NCI-H146 treated with DMSO at 0.1 percent for 48 hours (cell line): ENCODE measurements at regions not wholly inside any gene's neighbourhood (a gene's known extent, or its start where the extent isn't known, plus 50 kb on each side); places are given as distances from the start of the nearest gene placed in this dataset.
"Not testable (repeated sequence)": the region's sequence is repeated elsewhere in the genome, so short reads cannot be mapped to it uniquely, and the experiment has no call there.

Source experiments
- DNase-seq: peaks from one replicate; lab custom pipeline; 2025; ENCODE audit not compliant: unreplicated experiment; lab: John Stamatoyannopoulos, UW

DNA sequence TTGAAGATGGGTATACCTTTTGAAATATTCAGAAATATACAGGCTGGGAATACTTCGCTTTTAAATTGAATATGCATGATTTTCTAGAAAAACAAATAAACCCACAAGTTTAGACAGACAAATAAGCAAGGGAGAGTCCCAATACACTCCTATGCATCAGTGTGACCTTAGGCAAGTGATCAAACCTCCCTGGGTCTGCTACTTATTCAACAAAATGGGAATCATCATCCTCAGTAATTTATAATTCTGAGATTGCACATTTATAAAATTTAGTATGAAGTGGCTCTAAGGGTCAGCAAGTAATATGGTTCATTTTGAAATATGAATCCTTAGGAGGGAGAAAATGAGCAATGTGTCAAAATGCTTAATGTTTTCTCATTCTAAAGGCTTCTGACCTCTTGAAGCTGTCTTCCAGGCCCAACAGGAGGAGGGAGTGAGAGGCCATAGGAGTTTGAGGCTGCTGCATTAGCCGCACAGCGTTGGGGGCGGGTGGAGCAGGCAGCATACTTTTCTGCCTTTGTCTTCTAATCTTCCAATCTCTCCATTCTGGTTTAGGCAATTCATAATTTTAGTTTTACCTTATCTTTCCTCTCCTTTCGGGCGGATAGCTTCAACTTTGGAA, 155.1 kb downstream of the TRIB2 start:
- no peak for DNase-seq

DNA sequence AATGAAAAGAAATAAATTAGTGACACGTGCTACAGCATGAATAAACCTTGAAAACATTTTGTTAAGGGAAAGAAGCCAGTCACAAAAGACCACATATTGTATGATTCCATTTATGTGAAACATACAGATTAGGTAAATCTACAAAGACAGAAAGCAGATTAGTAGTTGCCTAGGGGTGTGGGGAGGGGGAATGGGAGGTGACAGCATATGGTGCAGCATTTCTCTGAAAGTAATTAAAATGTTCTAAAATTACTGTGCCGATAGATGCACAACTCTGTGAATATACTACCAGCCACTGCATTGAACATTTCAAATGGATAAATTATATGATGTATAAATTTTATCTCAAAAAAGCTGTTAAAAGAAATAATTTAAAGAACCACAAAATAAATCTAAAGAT, 161.0 kb downstream of the TRIB2 start:
- DNase-seq, result no peak

DNA sequence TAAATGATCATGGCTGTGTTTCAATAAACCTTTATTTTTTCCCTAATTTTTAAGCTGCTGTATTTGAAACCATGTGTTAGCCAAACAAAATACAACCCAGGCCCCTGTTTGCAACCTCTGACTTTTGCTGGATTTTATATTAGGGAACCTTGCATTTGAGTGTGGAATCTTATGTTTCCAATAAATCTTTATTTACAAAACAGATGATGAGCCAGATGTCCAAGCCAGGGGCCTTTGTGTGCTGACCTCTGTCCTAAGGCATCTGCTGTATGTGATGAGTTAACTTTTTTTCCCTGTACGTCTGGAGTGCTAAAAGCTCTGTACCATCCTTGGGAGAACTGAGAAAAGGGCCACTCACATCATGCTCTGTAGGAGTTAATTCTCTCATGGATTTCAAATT, 162.9 kb downstream of the TRIB2 start:
- no peak for DNase-seq

DNA sequence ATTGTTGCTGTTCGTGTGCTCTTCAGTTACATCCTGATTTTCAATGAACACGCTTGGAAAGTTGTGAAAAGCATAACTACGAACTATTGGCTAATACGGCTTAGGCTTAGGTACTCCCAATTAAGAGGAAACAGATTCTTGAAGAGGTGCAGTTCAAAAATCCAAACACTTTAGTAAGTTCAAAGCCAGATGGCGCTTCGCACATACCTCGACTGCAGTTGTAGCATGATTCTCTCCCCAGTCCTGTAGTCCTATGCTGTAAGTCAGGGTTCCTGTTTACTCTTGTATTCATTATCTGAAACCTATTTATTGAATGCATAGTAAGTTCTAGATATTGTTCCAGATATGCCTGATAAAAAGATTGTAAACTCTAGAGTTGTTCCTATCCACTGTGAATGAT, 165.2 kb downstream of the TRIB2 start:
- DNase-seq, result no peak

DNA sequence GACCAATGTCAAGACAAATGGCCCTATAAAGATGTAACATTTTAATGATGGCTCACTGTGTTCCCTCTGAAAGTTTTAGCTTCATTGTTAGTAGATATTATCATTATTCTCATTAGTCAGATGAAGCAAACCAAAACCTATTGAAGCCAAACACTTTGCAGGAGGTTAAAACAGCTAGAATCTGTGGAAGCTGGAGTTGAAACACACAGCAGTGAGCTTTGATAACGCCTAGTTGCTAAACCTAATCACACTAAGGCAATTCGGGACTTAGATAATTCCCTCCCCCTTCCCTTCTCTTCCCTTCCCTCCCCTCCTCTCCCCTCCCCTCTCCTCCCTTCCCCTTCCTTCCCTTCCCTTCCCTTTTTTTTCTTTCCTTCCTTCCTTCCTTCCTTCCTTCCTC, 165.7 kb downstream of the TRIB2 start:
- no peak for DNase-seq

DNA sequence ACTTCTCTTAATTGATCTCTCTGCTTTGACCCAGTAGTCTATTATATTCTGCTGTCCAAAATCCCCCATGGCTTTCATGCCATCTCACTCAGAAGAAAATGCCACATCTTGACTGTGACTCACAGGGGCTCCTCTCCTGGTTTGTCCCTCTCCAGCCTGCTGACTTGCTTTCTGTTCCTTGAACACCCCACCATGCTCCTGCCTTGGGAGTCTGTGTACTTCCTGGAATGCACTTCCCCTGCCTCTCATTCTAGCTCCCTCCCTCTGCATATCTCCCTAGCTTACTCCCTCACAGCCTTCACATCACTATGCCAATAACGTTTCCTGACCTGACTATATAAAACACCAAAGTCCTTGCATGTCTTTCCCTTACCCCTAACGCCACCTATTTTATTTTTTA, 167.2 kb downstream of the TRIB2 start:
- DNase-seq, result no peak

DNA sequence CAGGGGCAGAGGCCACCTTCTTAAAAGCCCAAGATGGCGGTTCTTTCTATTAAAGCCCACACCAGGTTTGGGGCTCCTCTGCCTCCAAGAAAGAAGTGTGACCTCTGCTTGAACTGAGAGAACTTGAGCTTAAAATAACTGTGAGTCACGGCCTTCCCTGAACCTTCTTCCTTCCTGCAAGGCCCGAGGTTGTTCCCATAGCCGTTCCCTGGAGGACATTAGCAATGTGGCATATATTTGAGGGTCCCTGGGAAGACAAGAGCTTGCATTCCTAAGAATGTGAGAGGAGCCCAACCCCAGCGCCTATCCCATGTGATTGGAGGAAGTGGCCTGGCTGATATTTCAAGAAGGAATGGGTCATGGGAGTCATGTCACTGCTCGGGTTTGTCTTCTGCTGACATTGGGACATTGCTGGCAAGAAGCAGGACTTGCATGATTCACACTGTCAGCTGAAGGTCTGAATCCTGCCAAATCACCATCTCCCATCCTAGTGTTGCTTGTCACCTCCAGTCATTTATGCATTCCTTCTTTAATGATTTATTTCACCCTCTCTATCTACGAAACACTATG, 168.1 kb downstream of the TRIB2 start:
- DNase-seq, result no peak

DNA sequence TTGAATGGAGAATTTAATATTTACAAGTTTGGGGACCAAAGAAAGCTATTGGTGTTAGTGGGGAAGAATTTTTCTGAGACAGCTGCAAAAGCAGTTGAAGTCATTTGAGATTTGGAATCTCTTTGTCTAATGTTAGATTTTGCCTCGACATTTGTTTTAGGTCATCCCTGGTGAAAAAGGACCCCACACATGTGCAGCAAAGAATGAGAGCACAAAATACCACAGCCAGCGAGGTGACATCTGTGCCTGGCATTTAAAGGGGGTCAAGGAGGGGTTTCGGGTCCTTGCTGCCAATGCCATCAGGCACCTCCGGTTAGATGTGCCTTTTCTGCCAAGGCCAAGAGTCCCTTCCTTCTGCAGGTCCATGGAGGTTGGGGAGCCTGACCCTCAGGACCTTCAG, 173.3 kb downstream of the TRIB2 start:
- no peak for DNase-seq

DNA sequence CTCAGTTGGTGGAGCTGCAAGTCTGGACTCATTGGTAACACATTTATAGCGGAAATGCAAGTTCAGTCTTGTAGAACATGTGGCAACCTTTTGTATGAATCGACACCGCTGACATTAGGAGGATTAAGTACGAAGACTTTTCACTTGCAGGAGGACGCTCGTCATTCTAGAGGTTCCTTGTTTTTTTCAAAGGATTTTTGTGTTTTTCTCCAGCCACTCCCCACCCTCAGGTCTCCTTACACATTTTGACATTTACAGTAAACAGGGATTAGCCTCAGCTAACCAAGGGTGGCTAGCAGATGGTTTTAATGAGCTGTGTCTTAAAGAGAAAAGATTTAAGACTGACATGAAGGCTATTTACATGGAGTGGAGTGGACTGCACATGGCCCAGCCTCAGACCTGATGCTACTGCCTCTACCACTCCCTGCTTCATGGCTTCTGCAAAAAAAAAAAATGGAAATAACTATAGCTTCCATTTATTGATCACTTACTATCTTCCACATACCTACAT, 173.8 kb downstream of the TRIB2 start:
- DNase-seq, result no peak

DNA sequence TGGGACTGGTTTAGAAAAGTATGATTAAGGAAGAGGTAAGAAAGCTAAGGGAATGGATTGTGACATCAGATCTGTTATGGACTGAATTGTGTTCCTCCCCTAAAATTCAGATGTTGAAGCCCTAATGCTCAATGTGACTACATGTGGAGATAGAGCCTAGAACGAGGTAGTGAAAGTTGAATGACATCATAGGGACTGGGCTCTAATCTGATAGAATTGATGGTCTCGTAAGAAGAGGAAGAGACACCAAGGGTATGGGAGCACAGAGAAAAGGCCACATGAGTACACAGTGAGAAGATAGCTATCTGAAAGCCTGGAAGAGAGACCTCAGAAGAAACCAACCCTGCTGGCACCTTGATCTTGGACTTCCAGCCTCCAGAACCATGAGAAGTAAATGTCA, 178.3 kb downstream of the TRIB2 start:
- no peak for DNase-seq

DNA sequence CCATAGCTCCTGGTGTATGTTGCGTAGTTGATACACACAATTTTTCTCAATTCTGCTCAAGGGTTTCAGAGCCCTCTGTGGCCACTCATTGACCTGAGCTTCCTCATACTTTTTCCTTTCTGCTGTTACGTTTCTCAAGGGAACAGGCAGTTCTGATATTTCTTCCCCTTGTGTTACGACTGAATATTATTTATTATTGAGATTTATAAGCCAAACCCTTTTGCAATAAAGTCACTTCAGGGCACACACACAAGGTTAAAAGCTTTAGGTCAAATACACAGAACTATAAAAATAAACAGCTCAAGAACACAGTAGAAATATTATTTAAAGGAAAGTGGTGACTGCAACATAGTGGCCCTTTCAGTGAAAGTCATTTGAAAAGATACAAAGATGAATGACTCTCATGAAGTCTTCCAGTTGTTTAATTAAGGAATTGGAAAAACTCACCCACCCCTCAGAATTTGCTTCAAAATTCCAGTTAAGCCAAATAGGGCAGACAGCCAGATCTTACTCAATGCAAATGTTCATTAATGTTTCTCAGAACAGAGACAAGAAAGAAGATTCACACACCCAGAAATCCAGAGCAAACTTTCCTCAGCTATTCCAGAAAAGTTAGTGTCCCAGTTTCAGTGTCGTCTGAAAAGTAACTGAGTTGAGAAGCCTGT, 179.7 kb downstream of the TRIB2 start:
- no peak for DNase-seq

DNA sequence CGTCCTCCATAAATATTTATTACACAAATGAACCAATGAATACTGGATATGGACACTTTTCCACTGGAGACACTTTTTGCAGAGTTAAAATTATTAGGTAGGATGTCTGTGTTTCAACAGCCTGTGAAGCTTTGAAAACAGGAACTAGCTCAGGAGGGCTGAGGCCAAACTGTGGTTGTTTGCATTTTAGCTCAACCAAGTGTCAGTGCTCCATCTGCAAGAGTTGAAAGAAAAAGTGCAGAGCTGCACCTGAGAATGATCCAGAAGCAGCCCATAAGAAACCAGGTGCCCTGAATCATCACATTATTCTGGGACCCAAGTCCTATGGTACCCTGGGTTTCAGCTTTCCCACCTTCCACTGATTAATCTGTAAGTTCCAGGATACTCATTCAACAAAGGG, 180.4 kb downstream of the TRIB2 start:
- no peak for DNase-seq

DNA sequence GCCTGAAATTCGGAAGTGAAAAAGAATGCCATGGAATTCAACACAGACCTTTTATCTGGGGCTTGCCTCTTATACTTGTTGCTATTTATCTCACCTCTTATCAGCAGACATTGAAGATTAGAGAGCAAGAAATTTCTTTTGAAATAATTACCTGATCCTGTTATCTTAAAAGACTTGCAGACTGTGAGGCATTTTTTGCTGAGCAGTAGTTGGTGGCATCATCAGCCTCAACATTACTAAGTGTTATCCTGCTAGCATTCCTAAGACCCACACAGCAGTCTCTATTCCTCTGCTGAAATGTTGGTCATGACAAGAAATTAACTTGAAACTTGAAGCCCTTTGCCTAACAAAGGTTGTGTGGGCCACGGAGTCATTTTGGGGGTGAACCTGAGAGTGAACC, 186.5 kb downstream of the TRIB2 start:
- DNase-seq, result no peak

DNA sequence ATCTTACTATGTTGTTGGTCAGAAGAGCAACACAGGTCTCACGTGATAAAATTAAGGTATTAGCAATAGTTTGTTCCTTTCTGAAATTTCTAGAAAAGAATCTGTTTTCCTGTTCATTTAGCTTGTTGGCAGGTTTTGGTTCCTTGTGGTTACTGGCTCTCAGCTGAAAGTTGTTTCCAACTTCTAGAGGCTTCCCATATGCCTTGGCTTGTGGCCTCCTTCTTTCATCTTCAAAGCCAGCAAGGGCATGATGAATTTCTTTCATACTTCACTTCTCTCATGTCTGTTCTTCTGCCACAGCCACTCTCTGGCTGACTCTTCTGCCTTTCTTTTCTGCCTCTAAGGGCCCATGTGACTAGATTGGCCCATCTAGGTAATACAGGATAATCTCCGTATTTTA, 193.7 kb downstream of the TRIB2 start:
- DNase-seq, result no peak

DNA sequence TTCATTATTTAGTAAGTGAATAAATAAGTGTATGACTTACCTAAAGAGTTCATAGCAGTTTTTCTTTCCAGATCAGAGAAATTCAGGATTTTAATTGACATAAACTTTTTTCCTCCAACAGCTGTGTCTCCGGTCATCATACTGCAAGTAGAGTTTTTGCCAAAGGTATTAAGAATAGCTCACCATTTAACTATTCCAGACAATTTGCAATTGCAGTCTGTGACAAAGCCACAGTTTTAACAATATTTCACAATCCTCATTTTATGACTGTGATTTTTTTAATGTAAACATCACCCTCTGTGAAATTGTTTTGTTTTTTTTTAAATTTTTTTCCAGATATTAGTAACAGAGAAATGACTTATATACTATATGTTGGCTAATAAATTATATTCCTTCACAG, 199.1 kb downstream of the TRIB2 start:
- no peak for DNase-seq

DNA sequence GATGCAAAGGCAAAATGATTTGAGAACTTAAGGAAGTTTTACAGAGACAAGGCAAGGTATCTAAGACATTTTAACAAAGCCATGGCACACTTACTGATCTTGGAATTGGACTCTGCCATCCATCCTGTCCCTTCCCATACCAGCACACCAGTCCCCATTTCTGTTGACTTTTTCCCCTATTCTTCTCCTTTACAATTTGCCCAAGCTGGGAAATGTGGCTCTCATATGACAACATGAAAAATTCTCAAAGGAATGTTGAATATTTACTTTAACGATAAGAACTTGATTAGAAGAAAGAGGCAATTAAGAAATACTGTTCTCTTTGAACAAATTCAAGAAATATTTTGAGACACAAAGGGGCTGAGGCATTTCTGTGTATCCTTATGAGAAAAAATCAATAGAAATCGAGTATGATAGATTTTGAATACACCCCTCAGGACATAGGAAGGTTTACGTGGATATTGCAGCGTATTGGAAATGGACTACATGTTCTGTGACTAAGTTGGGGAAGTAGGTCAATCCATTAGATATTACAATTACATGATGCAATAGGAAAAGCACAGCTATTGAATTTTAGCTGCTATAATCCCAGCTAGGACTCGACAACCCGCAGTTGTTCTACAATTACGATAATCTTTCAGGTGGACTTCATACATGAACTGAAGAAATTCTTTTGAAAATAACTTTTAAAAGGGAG, 201.6 kb downstream of the TRIB2 start:
- DNase-seq, result no peak

DNA sequence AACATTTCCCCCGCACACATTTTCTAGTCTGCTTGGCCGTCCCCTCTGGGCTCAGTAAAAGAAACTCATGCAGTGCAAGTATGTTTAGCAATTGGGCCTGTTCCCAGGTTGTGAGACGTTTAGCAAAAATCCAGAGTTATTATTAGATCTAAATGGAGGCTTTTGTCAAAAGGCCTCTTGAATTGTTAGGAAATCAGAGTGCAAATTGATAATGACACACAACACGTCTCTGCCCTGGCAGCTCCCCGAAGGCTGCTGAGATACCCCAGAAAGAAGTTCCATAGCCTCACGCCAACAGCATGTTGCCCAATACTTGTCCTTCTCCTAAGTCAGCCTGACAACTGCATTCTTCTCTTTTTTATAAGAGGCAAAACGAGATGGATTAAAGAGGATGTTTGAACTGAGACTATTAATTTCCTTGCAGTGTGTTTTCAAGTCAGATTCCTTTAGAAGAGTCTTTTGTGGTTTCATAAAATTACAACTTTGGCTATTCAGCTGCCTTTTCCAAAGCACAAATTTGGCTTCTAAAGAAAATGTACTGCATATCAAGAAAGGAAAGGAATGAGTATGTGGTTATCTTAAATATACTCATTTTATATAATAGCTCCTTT, 202.2 kb downstream of the TRIB2 start:
- DNase-seq, result no peak

DNA sequence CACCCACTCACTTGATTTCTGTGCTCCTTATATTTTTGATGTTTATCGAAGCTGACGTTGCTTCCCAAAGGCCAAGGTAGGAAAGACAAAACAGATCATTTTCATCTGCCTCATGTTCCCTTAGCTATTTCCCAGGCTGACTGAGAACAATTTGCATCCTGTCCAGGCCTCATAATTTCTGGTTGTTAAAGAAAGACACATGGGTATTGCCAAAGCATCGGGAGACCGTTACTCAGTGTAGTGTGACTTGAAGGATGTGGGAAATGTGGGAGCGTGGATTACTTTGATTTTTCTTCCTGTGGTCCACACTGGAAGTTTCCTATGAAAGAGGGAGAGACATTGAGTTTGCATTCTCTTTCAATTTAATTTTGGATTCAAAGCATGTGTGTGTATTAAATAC, 204.6 kb downstream of the TRIB2 start:
- DNase-seq, result no peak

DNA sequence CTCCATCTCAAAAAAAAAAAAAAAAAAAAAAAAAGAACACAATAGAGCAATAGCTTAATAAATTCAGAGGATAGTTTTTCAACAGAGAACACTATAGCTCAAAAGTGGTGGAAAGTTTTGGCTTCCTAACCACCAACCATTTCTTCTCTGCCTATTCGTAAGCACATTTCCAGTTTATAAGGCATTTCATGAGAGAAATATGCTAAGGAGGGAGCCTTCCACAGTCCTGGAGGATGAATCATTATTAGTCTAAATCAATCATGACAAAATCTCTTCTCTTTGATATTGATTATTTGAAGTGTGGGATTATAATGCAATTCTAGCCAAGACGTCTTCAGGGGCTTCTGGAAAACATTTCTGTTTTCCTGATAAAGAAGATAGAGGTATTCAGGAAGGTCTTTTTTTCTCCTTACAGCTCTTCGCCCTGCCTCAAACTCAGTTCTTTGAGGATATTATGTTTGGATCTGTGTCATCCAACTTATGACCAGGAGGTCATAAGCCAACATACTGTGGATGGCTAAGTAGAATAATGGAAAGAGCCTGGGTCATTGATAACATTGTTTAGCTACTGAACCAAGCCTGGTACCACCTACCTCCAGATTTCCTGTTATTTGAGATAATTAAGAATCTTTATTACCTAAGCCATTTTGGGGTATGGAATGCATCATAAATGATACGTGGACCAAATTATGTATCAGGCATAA, 207.3 kb downstream of the TRIB2 start:
- DNase-seq, result no peak

DNA sequence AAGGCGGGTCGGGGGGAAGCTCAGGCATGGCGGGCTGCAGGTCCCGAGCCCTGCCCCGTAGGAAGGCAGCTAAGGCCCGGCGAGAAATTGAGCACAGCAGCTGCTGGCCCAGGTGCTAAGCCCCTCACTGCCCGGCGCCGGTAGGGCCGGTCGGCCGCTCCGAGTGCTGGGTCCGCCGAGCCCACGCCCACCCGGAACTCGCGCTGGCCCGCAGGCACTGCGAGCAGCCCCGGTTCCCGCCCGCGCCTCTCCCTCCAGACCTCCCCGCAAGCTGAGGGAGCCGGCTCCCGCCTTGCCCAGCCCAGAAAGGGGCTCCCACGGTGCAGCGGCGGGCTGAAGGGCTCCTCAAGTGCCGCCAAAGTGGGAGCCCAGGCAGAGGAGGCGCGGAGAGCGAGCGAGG, 209.9 kb downstream of the TRIB2 start:
- not testable (repeated sequence) for DNase-seq

DNA sequence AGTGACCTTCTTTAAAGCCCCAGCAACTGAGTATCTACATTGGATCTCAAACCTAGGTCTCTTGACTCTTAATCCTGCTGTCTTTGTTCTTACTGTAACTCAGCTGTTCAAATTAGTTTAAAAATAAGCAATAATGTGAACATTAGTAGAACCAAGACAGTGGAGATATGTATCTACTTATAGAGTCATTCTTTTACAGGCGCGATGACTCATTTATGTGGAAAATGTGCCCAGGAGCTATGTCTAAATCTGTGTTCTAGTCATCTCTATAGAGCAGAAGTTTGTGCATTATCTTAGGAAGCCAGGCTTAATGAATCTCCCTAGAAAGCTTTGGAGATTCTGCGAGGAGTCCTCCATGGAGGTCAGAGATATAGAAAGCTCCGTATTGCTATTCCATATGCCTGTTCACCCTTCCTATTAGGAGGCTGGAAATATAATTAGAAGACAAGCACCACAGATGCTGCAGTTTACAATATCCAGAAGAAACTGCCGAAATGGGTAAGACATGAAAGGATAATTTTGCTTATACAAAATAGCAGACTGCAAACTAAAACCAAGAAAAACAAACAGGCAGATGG, 211.6 kb downstream of the TRIB2 start:
- no peak for DNase-seq
